Type B pancreatic cell (in vitro differentiated cells): ENCODE measurements at regions not wholly inside any gene's neighbourhood (a gene's known extent, or its start where the extent isn't known, plus 50 kb on each side); places are given as distances from the start of the nearest gene placed in this dataset.

ENCODE experiments used
- DNase-seq: peaks from one replicate; pipeline ENCODE4 v3.0.0; 2021; ENCODE audit warnings: mixed read lengths; ENCODE audit not compliant: unreplicated experiment; ENCODE audit errors: extremely low spot score
- H3K27ac Mint-ChIP-seq: 2 replicates; pipeline ENCODE4 v1.8.0; 2021; ENCODE audit warnings: mild to moderate bottlenecking, mixed read lengths
- H3K27me3 Mint-ChIP-seq: 2 replicates; pipeline ENCODE4 v1.8.0; 2021; ENCODE audit warnings: mixed read lengths
- H3K36me3 Mint-ChIP-seq: 2 replicates; pipeline ENCODE4 v1.8.0; 2021; ENCODE audit warnings: mixed read lengths
- H3K4me1 Mint-ChIP-seq: one replicate; pipeline ENCODE4 v1.8.0; 2021; ENCODE audit warnings: mixed read lengths; ENCODE audit not compliant: unreplicated experiment
- H3K4me3 Mint-ChIP-seq: 2 replicates; pipeline ENCODE4 v1.8.0; 2021; ENCODE audit warnings: mild to moderate bottlenecking, mixed read lengths
- H3K9me3 Mint-ChIP-seq: 2 replicates; pipeline ENCODE4 v1.8.0; 2021; ENCODE audit warnings: mixed read lengths
- CTCF ChIP-seq: fragments of 200-600 bp; sonication (generic); conservative IDR thresholded peaks from 2 replicates; pipeline ENCODE4 v1.5.0; 2021; ENCODE audit warnings: antibody characterized with exemption, mild to moderate bottlenecking

- no peak for DNase-seq
- Mint-ChIP-seq H3K4me1 (peaks cover 22% of the 10 kb centered on the region), H3K36me3 (no peaks in the 10 kb centered on the region), H3K27me3 (peaks cover 4% of the 10 kb centered on the region), H3K4me3 (no peak overlapping the region), H3K27ac (no peak overlapping the region), H3K9me3 (no peaks in the 10 kb centered on the region)
- no peak for TF ChIP-seq CTCF
These were observed 136.8 kb downstream of the ESM1 start for GRCh38 chr5:54848581-54848980.

GRCh38 chr5:54845567-54845941 is 139.8 kb downstream of the ESM1 start:
- H3K36me3 Mint-ChIP-seq = no peaks in the 10 kb centered on the region
- peaks cover 32% of the 10 kb centered on the region for H3K4me1 Mint-ChIP-seq
- no peak for TF ChIP-seq CTCF
- no peak for DNase-seq
- H3K27me3 Mint-ChIP-seq = no peaks in the 10 kb centered on the region
- H3K9me3 Mint-ChIP-seq = no peaks in the 10 kb centered on the region
- H3K27ac Mint-ChIP-seq = no peak overlapping the region
- H3K4me3 Mint-ChIP-seq = no peak overlapping the region

GRCh38 chr5:54844905-54845566 is 140.4 kb downstream of the ESM1 start:
- Mint-ChIP-seq H3K36me3 (no peaks in the 10 kb centered on the region), H3K9me3 (no peaks in the 10 kb centered on the region), H3K27ac (no peak overlapping the region), H3K4me3 (no peak overlapping the region), H3K4me1 (peaks cover 32% of the 10 kb centered on the region), H3K27me3 (no peaks in the 10 kb centered on the region)
- DNase-seq = no peak
- TF ChIP-seq CTCF = peak; percentile 89

- Mint-ChIP-seq H3K4me3 (no peak overlapping the region), H3K27me3 (no peaks in the 10 kb centered on the region), H3K4me1 (peaks cover 32% of the 10 kb centered on the region), H3K27ac (no peak overlapping the region), H3K9me3 (no peaks in the 10 kb centered on the region), H3K36me3 (no peaks in the 10 kb centered on the region)
- no peak for DNase-seq
- TF ChIP-seq CTCF = no peak
These were observed 141.1 kb downstream of the ESM1 start for GRCh38 chr5:54844266-54844665.

GRCh38 chr5:54841481-54841880 is 143.9 kb downstream of the ESM1 start:
- no peak for TF ChIP-seq CTCF
- H3K36me3 Mint-ChIP-seq = no peaks in the 10 kb centered on the region
- no peak overlapping the region for H3K27ac Mint-ChIP-seq
- DNase-seq = no peak
- H3K4me1 Mint-ChIP-seq = peaks cover 43% of the 10 kb centered on the region
- H3K27me3 Mint-ChIP-seq = no peaks in the 10 kb centered on the region
- H3K9me3 Mint-ChIP-seq = no peaks in the 10 kb centered on the region
- H3K4me3 Mint-ChIP-seq = no peak overlapping the region

GRCh38 chr5:54838843-54839242 is 146.6 kb downstream of the ESM1 start:
- Mint-ChIP-seq H3K27ac (no peak overlapping the region), H3K9me3 (no peaks in the 10 kb centered on the region), H3K27me3 (no peaks in the 10 kb centered on the region), H3K4me1 (peaks cover 23% of the 10 kb centered on the region), H3K36me3 (no peaks in the 10 kb centered on the region), H3K4me3 (no peak overlapping the region)
- no peak for TF ChIP-seq CTCF
- DNase-seq = no peak
